ENCODE measurements at regions not wholly inside any gene's neighbourhood (a gene's known extent, or its start where the extent isn't known, plus 50 kb on each side); places are given as distances from the start of the nearest gene placed in this dataset.

DNA sequence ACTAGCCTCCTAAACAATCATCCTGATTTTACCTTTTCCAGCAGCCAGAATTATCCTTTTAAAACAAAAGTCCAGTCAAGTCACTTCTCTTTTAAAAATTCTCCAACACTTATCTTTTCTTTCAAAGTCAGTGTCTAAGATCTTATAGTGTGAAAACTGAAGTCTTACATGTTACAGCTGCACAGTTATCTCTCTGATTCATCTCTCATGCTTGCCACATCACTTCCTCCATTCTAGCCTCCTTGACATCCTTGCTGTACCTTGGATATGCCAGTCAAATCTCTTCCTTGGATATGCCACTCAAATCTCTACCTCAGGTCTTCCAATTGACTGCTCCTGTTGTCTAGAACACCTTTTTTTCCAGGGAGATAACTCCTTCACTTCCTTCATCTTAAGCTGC is 361.7 kb upstream of the FTMT start:
- TF ChIP-seq, protein P1, sequence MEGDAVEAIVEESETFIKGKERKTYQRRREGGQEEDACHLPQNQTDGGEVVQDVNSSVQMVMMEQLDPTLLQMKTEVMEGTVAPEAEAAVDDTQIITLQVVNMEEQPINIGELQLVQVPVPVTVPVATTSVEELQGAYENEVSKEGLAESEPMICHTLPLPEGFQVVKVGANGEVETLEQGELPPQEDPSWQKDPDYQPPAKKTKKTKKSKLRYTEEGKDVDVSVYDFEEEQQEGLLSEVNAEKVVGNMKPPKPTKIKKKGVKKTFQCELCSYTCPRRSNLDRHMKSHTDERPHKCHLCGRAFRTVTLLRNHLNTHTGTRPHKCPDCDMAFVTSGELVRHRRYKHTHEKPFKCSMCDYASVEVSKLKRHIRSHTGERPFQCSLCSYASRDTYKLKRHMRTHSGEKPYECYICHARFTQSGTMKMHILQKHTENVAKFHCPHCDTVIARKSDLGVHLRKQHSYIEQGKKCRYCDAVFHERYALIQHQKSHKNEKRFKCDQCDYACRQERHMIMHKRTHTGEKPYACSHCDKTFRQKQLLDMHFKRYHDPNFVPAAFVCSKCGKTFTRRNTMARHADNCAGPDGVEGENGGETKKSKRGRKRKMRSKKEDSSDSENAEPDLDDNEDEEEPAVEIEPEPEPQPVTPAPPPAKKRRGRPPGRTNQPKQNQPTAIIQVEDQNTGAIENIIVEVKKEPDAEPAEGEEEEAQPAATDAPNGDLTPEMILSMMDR (IDR thresholded peaks at IDR 0.05) = no peak
- no peak for TF ChIP-seq POLR2A (IDR thresholded peaks at IDR 0.05)

All from testis (tissue), 2 donors.